PC-3 (cell line): ENCODE measurements at regions not wholly inside any gene's neighbourhood (a gene's known extent, or its start where the extent isn't known, plus 50 kb on each side); places are given as distances from the start of the nearest gene placed in this dataset.

ENCODE experiments used
- ATAC-seq: fragments of 200-7000 bp; cut with Tn5 transposase; 2 replicates; pipeline ENCODE4 v1.9.1; 2020; ENCODE audit warnings: mild to moderate bottlenecking, moderate library complexity
- BruUV-seq: library from RNA; stranded (reverse); fragments of 400-500 nt; replicated peaks from 2 replicates; lab custom pipeline; 2021; lab: Mats Ljungman, UMichigan
- CTCF ChIA-PET: fragments of 300-600 bp; sonication (Branson Sonifier 250); formaldehyde crosslinking; loops from one replicate; lab custom pipeline; 2022; ENCODE audit warnings: antibody characterized with exemption; lab: Charles Lee
- POLR2A ChIA-PET: fragments of 300-600 bp; sonication (Branson Sonifier 250); formaldehyde crosslinking; loops from one replicate; lab custom pipeline; 2022; ENCODE audit warnings: antibody characterized with exemption; ENCODE audit not compliant: unreplicated experiment; lab: Charles Lee
- DNase-seq: peaks from one replicate; pipeline ENCODE4 v3.0.0-alpha.2; 2015
- H2AFZ ChIP-seq: fragments of 300-600 bp; sonication (generic); 2 replicates; pipeline ENCODE4 v1.6.0; 2016; ENCODE audit warnings: antibody characterized with exemption, low read length
- H3F3A ChIP-seq: fragments of 300-600 bp; sonication (generic); one replicate; pipeline ENCODE4 v1.6.0; 2017; ENCODE audit warnings: antibody characterized with exemption, low read length, control low read depth, mild to moderate bottlenecking; ENCODE audit not compliant: unreplicated experiment
- H3K27ac ChIP-seq: fragments of 300-600 bp; sonication (generic); 2 replicates; pipeline ENCODE4 v1.5.1; 2016; ENCODE audit warnings: mild to moderate bottlenecking, low read length
- H3K27me3 ChIP-seq: fragments of 300-600 bp; sonication (generic); 2 replicates; pipeline ENCODE4 v1.6.1; 2016; ENCODE audit warnings: low read length, mixed read lengths
- H3K36me3 ChIP-seq: fragments of 300-600 bp; sonication (generic); 2 replicates; pipeline ENCODE4 v1.6.1; 2016; ENCODE audit warnings: low read depth, mixed run types, low read length, mixed read lengths
- H3K4me1 ChIP-seq: fragments of 300-600 bp; sonication (generic); 2 replicates; pipeline ENCODE4 v1.5.1; 2016; ENCODE audit warnings: low read length; ENCODE audit not compliant: insufficient read depth
- H3K4me2 ChIP-seq: fragments of 300-600 bp; sonication (generic); 2 replicates; pipeline ENCODE4 v1.6.0; 2016; ENCODE audit warnings: low read length
- H3K4me3 ChIP-seq: fragments of 300-600 bp; sonication (generic); 2 replicates; pipeline ENCODE4 v1.5.1; 2016; ENCODE audit warnings: mild to moderate bottlenecking, low read length, mixed read lengths
- H3K79me2 ChIP-seq: fragments of 300-600 bp; sonication (generic); 2 replicates; pipeline ENCODE4 v1.6.1; 2017; ENCODE audit warnings: low read length, mixed read lengths
- H3K9ac ChIP-seq: fragments of 300-600 bp; sonication (generic); 2 replicates; pipeline ENCODE4 v1.6.0; 2016; ENCODE audit warnings: mild to moderate bottlenecking, low read length
- H3K9me2 ChIP-seq: fragments of 300-600 bp; sonication (generic); replicated peaks from 2 replicates; pipeline ENCODE4 v1.6.1; 2016; ENCODE audit warnings: mixed run types, low read length, mixed read lengths
- H3K9me3 ChIP-seq: fragments of 300-600 bp; sonication (generic); 2 replicates; pipeline ENCODE4 v1.6.1; 2016; ENCODE audit warnings: low read length, mixed read lengths
- H4K20me1 ChIP-seq: fragments of 300-600 bp; sonication (generic); 2 replicates; pipeline ENCODE4 v1.6.1; 2016; ENCODE audit warnings: low read length, mixed read lengths
- EZH2 ChIP-seq: fragments of 300-600 bp; sonication (generic); IDR thresholded peaks from one replicate; pipeline ENCODE4 v1.6.1; 2017; ENCODE audit warnings: antibody characterized with exemption, mild to moderate bottlenecking, low read length; ENCODE audit not compliant: unreplicated experiment
- EZH2phosphoT487 ChIP-seq: fragments of 300-600 bp; sonication (generic); IDR thresholded peaks from 2 replicates; pipeline ENCODE4 v1.6.1; 2018; ENCODE audit warnings: mild to moderate bottlenecking, antibody characterized with exemption, low read length, borderline replicate concordance
- intact Hi-C: fragments of 100-400 bp; cut with micrococcal nuclease; formaldehyde crosslinking; loops from 2 replicates; pipeline ENCODE4 v1.9.0; 2023
- TF ChIP-seq, protein P1 (sequence below): fragments of 300-600 bp; sonication (generic); conservative IDR thresholded peaks from 2 replicates; pipeline ENCODE4 v1.5.1; 2017; ENCODE audit warnings: antibody characterized with exemption, low read depth, mild to moderate bottlenecking, low read length

DNA sequence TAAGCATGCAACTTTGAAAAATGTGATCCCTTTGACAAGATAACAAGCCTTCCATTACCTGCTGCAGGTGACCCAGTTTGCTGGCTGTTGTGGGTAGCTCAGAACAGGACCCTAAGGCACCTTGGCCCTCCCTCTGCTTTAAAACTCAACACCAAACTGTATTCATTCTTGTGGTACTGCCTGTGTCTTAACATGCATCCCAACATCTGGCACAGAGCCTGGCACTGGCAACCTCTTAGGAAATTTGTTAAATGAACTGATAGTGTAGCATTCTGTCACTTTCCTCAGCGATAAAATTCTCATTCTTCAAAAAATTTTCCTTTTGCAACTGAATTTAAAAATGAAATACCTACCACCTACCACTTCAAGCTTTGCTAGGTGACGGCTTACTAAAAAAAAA lies 287.3 kb upstream of the ADAMTS9 start:
- H3K4me1 ChIP-seq: no peaks in the 10 kb centered on the region
- no peak overlapping the region for H3K27ac ChIP-seq
- no peaks in the 10 kb centered on the region for H3K79me2 ChIP-seq
- intact Hi-C loops: no loop called here
- TF ChIP-seq, protein P1, sequence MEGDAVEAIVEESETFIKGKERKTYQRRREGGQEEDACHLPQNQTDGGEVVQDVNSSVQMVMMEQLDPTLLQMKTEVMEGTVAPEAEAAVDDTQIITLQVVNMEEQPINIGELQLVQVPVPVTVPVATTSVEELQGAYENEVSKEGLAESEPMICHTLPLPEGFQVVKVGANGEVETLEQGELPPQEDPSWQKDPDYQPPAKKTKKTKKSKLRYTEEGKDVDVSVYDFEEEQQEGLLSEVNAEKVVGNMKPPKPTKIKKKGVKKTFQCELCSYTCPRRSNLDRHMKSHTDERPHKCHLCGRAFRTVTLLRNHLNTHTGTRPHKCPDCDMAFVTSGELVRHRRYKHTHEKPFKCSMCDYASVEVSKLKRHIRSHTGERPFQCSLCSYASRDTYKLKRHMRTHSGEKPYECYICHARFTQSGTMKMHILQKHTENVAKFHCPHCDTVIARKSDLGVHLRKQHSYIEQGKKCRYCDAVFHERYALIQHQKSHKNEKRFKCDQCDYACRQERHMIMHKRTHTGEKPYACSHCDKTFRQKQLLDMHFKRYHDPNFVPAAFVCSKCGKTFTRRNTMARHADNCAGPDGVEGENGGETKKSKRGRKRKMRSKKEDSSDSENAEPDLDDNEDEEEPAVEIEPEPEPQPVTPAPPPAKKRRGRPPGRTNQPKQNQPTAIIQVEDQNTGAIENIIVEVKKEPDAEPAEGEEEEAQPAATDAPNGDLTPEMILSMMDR: no peak
- H3K4me3 ChIP-seq: no peak overlapping the region
- no peaks in the 10 kb centered on the region for H3K9me2 ChIP-seq
- H3K9ac ChIP-seq: no peak overlapping the region
- no peaks in the 10 kb centered on the region for H3F3A ChIP-seq
- H3K36me3 ChIP-seq: no peaks in the 10 kb centered on the region
- no peak overlapping the region for H2AFZ ChIP-seq
- no peak overlapping the region for H3K4me2 ChIP-seq
- H4K20me1 ChIP-seq: no peaks in the 10 kb centered on the region
- H3K27me3 ChIP-seq: no peaks in the 10 kb centered on the region
- ATAC-seq (no peak), DNase-seq (no peak)
- H3K9me3 ChIP-seq: no peaks in the 10 kb centered on the region
- ChIA-PET POLR2A (no interaction called here), CTCF (no interaction called here)
- no TSS peak for BruUV-seq

DNA sequence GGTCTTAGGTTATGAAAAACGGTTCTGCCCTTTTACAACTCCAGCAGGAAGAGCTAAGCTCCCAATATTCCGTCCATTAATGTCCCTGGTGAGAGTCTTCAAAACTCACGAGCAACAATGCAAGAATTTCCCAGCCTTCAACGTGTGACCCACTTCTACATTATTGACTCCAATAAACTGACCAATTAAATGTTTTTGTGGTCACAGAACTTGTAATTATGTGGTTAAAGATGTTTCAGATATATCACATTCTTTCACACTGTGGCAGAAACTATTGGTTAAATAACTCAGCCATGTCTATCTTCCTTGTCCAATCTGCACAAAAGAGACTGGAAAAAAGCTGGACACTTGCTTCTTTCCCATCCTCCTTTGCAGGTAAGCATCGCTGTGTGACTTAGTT lies 286.6 kb upstream of the ADAMTS9 start:
- Histone ChIP-seq H3K9me2 (no peaks in the 10 kb centered on the region), H3K4me1 (no peaks in the 10 kb centered on the region), H3K9ac (no peak overlapping the region), H3F3A (no peaks in the 10 kb centered on the region), H2AFZ (no peak overlapping the region), H3K79me2 (no peaks in the 10 kb centered on the region), H4K20me1 (no peaks in the 10 kb centered on the region), H3K4me2 (no peak overlapping the region), H3K9me3 (no peaks in the 10 kb centered on the region), H3K36me3 (no peaks in the 10 kb centered on the region), H3K4me3 (no peak overlapping the region), H3K27ac (no peak overlapping the region), H3K27me3 (no peaks in the 10 kb centered on the region)
- POLR2A ChIA-PET: no interaction called here
- CTCF ChIA-PET: no interaction called here
- intact Hi-C loops: no loop called here
- no TSS peak for BruUV-seq
- no peak for ATAC-seq
- no peak for DNase-seq
- TF ChIP-seq, protein P1: no peak
- TF ChIP-seq EZH2phosphoT487 (no peak), EZH2 (no peak)

DNA sequence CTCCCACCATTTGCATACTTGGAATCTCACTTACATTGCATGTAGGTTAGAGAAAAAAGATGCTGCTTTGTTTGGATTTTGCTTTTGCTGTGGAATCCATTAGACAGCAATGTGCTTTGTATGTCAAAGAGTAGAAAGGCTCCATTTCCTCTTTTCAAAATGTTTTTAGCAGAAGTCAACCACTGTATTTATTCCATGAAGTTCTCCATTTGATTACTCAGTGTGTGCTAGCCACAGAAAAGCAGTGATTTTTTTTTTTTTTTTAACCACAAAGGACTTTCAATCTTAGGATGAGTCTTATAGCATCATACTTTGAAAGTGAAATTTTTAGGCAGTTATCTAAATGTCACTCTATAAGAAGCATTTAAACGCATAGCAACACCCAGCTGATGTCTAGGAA lies 285.0 kb upstream of the ADAMTS9 start:
- H3K4me3 ChIP-seq: no peak overlapping the region
- no peaks in the 10 kb centered on the region for H3K79me2 ChIP-seq
- H3K27me3 ChIP-seq: no peaks in the 10 kb centered on the region
- H2AFZ ChIP-seq: no peak overlapping the region
- no TSS peak for BruUV-seq
- intact Hi-C loops: no loop called here
- no peaks in the 10 kb centered on the region for H4K20me1 ChIP-seq
- no peak overlapping the region for H3K4me2 ChIP-seq
- H3K36me3 ChIP-seq: no peaks in the 10 kb centered on the region
- CTCF ChIA-PET: no interaction called here
- H3K9ac ChIP-seq: no peak overlapping the region
- ATAC-seq (no peak), DNase-seq (no peak)
- H3K4me1 ChIP-seq: no peaks in the 10 kb centered on the region
- H3K27ac ChIP-seq: no peak overlapping the region
- H3K9me2 ChIP-seq: no peaks in the 10 kb centered on the region
- no peaks in the 10 kb centered on the region for H3F3A ChIP-seq
- no peaks in the 10 kb centered on the region for H3K9me3 ChIP-seq
- TF ChIP-seq, protein P1: no peak
- TF ChIP-seq EZH2: no peak
- no peak for TF ChIP-seq EZH2phosphoT487
- POLR2A ChIA-PET: no interaction called here
